HG02623 (cell line): ENCODE measurements at regions not wholly inside any gene's neighbourhood (a gene's known extent, or its start where the extent isn't known, plus 50 kb on each side); places are given as distances from the start of the nearest gene placed in this dataset.
"Not testable (repeated sequence)": the region's sequence is repeated elsewhere in the genome, so short reads cannot be mapped to it uniquely, and the experiment has no call there.

Source experiments
- ATAC-seq: cut with Tn5 transposase; IDR thresholded peaks from one replicate; pipeline ENCODE4 v1.9.1; 2021; ENCODE audit warnings: moderate library complexity; ENCODE audit not compliant: unreplicated experiment

DNA sequence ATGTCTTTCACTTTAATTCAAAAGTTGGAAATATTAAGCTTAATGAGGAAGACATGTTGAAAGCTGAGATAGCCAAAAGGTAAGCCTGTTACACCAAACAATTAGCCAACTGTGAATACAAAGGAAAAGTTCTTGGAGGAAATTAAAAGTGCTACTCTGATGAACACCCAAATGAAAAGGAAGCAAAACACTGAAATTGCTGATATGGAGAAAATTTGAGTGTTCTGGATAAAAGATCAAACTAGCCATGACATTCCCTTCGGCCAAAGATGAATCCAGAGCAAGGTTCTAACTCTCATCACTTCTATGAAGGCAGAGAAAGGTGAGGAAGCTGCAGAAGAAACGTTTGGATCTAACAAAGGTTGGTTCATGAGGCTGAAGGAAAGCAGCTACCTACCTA is 280.8 kb upstream of the BCHE start:
- ATAC-seq: no peak

DNA sequence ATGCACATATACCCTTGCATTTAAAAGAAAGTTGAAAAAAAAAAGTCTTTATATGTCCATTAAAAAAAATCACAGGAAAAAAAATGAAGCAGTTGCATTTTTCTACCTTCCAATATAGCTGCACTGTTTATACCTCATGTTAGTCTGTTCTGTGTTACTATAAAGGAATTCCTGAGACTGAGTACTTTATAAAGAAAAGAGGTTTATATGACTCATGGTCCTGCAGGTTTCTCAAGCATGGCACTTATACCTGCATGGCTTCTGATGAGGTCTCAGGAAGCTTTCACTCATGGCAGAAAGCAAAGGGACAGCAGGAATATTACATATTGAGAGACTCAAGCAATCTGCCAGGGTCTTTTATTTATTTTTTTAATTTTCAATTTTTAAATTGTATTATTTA is 277.2 kb upstream of the BCHE start:
- no peak for ATAC-seq

DNA sequence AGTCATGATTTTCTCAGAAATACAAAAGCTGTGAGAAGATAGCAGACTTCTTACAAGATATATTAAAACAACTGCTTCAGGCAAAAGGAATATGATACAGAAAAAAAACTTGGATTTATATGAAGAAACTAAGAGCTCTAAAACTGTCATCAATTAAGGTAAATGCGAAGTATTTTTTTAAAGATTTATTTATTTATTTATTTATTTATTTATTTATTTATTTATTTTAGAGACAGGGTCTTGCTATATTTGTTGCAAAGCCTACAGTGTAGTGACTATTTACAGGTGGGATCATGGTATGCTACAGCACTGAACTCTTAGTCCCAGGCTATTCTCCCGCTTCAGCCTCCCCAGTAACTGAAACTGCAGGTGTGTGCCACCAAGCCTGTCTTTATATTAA is 274.3 kb upstream of the BCHE start:
- no peak for ATAC-seq

DNA sequence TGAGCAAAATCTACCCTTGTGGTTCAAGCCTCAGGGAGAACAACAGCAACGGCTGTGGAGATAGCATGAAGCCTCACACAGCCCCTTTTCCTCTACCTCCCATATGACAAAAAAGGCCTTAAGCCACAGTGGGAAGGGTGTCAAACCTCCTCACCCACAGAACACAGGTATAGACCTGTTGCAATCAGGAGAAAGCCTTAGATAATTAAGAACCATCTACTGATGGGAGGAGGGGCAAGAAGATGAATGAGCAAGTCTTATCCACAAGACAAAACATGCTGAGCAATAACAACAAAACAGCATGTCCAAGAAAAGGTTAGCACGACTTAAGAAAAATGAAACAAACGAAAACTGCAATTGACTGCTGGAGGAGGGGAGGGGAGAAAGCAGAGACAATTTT is 272.9 kb upstream of the BCHE start:
- ATAC-seq: no peak

DNA sequence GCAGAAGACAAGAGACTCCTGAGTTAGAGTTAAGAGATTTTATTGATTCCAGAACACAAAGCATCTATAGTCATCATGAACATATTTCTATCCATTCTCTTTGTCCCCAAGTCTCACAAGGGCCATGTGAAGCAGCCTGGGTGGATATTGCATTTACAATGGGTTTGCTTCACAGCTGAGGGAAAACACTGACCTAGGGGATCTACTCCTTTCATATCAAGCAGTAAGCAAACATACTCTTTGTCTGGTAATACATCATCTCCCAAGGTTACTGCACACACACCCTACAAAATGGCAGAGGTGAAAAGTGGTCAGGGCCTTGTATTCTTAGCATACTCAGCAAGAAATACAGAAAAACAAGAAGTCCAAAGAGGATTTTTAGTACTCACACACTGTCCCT is 267.7 kb upstream of the BCHE start:
- no peak for ATAC-seq

DNA sequence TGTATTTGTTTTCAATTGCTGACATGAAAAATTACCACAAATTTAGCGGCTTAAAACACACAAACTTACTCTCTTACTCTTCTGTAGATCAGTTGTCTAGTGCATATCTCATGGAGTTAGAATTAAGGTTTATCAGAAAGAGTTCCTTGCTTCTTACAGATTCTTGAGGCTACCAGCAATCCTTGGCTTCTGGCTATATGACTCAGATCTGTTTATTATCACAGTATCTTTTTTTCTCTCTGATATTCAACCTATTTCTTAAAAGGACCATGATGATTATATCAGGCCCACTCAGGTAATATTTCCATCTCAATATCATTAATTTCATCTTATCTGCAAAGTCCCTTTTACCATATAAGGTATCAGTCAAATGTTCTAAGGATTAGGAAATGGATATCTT is 263.5 kb upstream of the BCHE start:
- no peak for ATAC-seq

DNA sequence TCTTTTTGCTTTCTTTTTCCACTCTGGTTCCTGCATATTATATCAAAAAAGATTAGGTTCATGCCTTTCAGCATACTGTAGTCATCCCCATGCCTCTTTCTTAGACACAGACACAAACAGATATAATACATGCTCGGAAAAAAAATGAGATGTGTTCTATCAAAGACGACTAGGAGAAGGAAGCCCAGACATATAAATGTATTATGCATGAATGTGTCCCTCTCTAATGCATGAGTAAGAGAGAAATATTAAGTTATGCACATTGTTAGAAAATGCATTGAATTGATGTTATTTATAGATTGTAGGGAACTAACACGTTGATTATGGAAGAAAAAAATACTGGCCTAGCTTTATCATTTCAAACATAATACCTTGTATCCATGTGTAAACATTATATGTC is 252.4 kb upstream of the BCHE start:
- no peak for ATAC-seq

DNA sequence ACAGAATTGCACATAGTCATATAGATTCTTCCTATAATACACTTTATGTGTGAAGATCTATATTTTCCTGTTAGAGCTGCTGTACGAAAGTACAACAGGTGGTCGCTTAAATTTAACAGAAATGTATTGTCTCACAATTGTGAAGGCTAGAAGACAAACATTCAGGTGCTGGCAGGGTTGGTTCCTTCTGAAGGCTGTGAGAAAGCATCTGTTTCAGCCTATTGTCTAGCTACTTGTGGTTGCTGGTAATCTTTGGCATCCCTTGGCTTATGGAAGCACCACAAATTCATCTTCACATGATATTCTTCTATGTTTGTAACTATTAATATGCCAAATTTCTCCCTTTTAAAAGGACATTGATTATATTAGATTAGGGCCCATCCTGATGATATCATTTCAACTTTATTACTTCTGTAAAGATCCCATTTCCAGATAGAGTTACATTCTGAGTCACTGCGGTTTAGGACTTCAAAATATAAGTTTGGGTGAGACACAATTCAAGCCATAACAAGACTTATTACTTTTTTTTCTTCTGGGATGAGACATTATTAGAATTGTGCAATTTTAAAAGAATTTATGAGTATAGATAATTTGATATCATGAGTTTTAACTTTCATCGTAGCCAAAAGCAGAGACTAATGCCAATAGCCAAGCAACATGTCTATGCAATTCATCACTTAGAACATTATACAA is 248.1 kb upstream of the BCHE start:
- no peak for ATAC-seq

DNA sequence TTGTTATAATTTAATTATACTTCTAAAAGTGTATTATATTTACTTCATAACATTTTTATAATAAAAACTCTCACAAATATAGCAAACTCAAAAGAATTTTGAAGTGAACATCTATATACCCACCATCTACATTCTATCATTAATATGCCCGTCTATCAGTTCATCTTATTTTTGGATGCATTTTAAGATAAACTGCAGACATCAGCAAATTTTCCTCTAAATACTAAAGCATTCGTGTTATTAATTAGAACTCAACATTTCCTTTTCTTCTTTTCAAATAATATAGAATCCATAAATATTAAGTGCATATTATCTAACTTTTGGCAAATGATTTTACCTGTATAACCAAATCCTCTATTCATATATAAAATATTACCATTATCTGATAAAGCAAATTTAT is 242.9 kb upstream of the BCHE start:
- ATAC-seq: no peak

DNA sequence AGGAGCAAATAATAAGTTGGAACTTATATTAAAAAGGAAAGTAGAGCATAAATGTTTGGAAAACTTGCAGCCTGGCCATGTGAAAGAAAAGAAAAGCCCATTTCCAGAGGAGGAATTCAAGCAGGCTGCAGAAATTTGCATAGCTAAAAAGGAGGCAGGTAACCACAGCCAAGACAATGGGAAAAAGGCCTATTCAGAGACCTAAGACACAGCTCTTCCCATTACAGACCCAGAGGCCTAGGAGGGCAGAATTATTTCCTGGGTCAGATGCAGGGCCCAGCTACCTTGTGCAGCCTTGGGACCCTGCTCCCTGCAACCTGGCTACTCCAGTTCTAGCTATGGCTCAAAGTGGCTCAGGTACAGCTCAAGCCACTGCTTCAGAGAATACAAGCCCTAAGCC is 234.6 kb upstream of the BCHE start:
- ATAC-seq: no peak

DNA sequence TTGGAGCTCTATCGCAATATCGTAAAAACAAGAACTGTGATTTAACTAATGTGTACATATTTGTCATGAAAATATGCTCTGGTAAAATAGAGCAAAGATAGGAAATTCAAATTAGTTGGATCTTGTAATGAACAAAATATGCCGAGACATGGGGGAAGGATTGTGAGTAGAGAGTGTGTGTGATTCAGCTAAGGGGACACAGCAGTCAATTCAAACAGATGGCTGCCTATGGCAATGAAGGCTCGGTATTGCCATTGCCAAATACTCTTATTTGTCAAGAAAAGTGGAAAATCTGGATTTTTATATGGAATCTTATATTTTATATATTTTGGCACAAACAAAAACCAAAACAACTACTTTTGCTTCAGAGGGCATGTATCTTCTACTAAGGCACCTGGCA is 227.3 kb upstream of the BCHE start:
- no peak for ATAC-seq

DNA sequence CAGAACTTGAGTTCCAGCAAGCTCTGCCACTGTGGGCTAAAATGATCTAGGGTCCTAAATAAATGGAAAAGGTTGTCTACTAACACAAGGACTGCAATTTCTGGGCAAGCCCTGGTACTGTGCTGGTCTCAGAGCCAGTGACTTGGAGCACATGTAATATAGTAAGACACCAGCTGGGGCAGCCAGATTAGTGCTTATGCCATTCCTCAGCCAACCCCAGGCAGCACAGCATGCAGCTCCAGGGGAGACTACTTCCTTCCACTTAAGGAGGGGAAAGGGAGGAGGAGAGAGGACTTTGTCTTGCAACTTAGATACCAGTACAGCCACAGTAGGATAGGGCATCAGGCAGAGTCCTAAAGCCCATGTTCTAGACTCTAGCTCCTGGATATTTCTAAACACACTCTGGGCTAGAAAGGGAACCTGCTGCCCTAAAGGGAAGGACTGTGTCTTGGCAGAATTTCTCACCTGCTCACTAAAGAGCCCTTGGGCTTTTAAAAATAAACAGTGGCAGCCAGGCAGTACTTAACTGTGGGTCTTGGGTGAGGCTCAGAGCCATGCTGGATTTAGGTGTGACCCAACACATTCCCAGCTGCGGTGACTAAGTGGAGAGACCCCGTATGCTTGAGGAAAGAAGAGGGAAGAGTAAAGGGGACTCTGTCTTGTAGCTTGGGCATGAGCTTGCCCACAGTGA is 223.7 kb upstream of the BCHE start:
- no peak for ATAC-seq

DNA sequence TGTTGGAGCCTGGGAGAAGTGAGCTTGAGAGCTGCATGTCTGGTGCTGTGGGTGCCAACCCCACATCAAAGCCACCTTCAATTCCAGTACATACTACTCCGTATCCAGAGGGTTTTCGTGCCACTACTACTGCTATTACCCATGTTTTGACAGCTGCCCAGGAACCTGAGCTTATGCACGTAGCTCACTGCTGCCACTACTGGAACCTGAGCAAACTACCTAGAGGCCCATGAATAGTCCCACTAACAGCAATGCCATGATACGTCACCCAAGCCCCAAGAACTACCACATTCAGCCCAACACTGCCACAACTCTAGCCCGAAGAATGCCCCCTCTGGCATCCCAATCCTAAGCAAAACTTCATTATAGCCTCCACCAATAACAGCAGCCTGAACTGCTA is 215.2 kb upstream of the BCHE start:
- ATAC-seq: no peak

DNA sequence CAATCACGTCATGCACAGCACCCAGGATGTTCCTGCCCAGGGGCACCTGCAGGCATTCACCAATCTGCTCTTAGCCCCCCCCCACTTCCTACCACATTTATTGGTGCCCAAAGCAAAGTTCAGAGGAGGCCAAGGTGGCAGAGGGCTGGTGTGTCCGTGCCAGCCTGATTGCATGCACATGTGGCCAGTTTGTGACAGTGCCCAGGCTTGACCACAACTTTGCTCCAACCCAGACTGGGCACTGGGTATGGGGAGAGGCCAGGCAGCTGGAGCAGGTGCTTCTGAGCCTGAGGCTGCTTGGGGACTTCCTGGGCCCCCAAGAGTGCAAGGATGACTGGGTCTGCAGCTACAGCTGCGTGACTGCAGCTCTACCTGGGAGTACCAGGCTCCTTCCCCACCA is 192.3 kb upstream of the BCHE start:
- no peak for ATAC-seq

DNA sequence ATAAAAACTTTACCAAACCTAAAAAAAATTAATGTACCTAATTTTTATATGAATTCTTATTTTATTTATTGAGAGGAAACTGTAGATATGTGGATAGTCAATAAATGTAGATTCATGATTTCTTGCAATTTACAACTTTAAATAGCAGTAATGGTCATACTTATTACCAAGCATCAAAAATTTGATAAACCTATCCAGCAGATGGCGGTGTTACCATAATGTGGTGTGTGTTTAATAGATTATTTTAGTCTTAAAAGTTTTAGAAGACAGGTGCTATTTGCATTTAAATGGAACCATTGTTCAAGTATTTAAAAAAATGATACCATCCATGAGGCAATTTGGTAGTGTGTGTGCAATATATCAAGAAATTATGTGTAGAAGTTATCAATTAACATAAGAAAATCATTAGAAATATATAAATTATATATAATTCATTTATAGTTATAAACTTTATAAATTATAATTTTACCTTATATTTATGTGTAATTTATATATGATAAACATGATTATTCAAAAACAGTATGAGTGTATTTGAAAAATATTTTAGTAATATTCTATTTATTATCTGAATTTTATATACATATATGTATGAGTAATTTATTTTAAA is 176.0 kb upstream of the BCHE start:
- no peak for ATAC-seq

DNA sequence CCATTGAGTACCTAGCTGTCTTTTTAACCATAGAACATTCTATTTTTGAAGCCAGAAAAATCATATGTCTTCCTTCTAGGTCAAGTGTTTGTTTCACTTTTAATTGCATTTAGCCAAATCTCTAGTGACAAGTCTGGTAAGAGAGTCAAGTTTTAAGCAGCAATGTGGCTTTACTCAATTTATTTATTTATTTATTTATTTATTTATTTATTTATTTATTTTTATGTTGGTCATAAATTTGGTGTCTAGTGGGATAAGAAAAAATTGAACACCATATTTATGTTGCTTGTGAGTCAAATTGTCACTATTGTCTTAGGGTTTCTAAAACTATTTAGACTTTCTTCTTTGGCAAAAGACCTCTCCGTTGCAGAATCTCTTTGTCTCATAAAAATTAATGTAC is 174.5 kb upstream of the BCHE start:
- ATAC-seq: no peak

DNA sequence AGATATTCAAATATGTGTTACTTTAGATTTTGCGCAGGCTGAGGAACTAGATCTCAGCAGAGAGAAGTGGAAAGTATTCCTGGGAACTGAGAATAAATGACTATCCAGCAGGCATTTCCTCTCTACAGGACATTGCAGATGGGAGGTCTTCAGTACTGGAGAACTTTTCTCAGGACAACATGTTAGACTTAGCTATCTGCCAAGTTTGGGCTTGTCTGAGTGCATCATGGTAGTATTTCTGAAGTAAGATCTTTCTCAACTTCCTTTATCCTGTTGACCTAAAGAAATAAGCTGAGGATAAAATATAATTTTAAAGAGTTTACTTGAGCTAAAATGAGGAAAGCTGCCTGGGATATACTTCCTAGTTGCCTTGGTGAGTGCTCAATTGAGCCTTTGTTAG is 167.9 kb upstream of the BCHE start:
- no peak for ATAC-seq

DNA sequence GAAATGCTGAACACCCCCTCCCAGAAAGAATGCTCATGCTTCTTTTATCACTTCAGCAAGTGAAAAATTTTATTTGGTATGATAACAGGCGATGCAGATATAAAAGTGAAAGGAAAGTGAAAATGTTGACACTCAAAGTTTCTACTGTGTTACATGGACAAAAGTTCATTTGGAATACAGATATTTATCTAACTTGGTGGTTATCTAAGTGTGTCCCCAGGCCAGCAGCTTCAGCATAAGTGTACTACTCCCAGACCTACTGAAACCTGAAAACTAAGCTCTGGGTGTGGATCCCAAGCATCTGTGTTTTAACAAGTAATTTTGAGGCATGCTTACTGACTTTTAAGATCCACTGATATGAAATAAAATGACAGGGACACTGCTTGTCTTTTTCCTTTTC is 157.1 kb upstream of the BCHE start:
- ATAC-seq: no peak

DNA sequence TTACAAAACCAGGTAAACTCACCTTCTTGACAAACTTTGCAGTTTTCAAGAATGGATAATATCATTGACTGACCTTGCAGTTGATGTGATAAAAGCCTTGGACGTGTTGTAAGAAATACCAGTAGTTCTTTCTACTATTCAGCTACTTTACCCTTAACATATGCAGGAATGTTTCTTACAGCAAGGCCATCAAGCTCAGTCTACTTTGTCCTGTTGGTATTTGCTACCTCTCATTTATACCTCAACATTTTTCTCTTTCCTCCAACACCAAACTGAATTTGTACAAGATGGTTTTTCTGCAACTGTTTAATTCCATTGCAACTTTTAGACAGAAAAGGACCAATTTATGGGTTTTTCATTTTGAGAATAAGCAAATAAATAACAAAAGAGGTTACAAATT is 147.4 kb upstream of the BCHE start:
- ATAC-seq: no peak

DNA sequence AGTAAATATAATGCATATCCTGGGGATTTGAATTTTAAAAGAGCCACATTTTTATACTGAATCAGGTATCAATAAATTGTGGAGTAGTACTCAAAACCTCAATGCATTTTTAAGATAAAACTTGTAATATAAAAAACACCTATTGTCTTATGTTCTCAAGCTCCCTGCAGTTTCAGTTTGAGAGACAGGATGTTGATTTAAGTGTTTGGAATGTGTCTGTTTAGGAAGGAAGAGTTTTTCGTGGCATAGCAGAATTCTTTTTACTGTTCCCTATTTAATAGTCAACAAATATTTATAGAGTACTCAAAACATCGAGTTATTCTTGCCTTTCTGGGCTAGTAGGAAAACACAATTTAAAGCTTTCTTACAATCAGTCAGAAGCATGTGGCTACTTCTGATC is 146.1 kb upstream of the BCHE start:
- no peak for ATAC-seq

DNA sequence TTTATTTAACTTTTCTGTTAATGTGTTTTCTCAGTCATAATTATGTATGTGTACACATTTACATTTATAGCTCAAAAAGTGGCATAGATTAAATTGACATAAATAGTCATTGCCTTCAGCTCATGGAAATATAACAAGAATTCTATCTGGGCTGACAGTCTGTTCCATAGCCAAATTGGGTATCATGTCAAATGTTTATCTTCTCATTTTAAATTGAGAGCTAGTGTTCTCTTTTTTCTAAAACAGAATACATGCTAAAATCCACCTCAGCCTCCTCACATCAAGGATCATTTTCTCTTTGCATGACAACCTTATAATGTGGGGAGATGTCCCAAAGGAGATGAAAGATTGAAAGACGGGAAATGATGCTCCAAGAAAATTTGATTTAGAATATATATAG is 144.1 kb upstream of the BCHE start:
- no peak for ATAC-seq

DNA sequence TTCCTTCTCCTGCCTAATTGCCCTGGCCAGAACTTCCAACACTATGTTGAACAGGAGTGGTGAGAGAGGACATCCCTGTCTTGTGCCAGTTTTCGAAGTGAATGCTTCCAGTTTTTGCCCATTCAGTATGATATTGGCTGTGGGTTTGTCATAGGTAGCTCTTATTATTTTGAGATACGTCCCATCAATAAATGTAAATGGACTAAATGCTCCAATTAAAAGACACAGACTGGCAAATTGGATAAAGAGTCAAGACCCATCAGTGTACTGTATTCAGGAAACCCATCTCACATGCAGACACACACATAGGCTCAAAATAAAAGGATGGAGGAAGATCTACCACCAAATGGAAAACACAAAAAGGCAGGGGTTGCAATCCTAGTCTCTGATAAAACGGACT is 123.6 kb upstream of the BCHE start:
- not testable (repeated sequence) for ATAC-seq

DNA sequence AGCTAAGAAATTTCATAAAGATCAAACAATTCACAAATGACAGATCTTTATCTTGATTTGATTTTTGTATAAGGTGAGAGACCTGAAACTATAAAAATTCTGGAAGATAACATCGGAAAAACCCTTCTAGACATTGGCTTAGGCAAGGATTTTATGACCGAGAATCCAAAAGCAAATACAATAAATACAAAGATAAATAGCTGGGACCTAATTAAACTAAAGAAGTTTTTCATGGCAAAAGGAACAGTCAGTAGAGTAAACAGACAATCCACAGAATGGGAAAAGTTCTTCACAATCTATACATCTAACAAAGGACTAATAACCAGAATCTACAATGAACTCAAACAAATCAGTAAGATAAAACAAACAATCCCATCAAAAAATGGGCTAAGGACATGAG is 116.9 kb upstream of the BCHE start:
- ATAC-seq: no peak
